GM23338 (cell line): ENCODE measurements at regions not wholly inside any gene's neighbourhood (a gene's known extent, or its start where the extent isn't known, plus 50 kb on each side); places are given as distances from the start of the nearest gene placed in this dataset.

Experiments
- CREB1 ChIP-seq: fragments of 250-450 bp; sonication (Bioruptor Pico); IDR thresholded peaks from 2 replicates; pipeline ENCODE4 v1.5.0; 2020; ENCODE audit warnings: low read depth, mild to moderate bottlenecking, moderate library complexity
- EZH2 ChIP-seq: fragments of 200-600 bp; sonication (generic); IDR thresholded peaks from one replicate; pipeline ENCODE4 v1.8.0; 2017; ENCODE audit warnings: antibody characterized with exemption, mild to moderate bottlenecking, low read depth; ENCODE audit not compliant: unreplicated experiment
- EZH2phosphoT487 ChIP-seq: fragments of 200-600 bp; sonication (generic); IDR thresholded peaks from one replicate; pipeline ENCODE4 v1.8.1; 2018; ENCODE audit warnings: antibody characterized with exemption; ENCODE audit not compliant: unreplicated experiment
- JUNB ChIP-seq: IDR thresholded peaks from one replicate; pipeline ENCODE4 v1.6.1; 2016; ENCODE audit warnings: antibody characterized with exemption; ENCODE audit not compliant: unreplicated experiment
- POLR2AphosphoS5 ChIP-seq: IDR thresholded peaks from 2 replicates; pipeline ENCODE4 v1.6.1; 2016; ENCODE audit warnings: antibody characterized with exemption, low read depth
- REST ChIP-seq: IDR thresholded peaks from one replicate; pipeline ENCODE4 v1.6.1; 2018; ENCODE audit warnings: antibody characterized with exemption; ENCODE audit not compliant: unreplicated experiment
- STAT1 ChIP-seq: IDR thresholded peaks from one replicate; pipeline ENCODE4 v1.6.1; 2016; ENCODE audit warnings: antibody characterized with exemption; ENCODE audit not compliant: unreplicated experiment
- ZNF114 ChIP-seq: fragments of 250-450 bp; sonication (Bioruptor Pico); IDR thresholded peaks from 2 replicates; pipeline ENCODE4 v1.5.0; 2020; ENCODE audit warnings: mild to moderate bottlenecking, moderate library complexity
- ZNF462 ChIP-seq: fragments of 250-450 bp; sonication (Bioruptor Pico); IDR thresholded peaks from 2 replicates; pipeline ENCODE4 v1.5.0; 2020; ENCODE audit warnings: mild to moderate bottlenecking, moderate library complexity
- TF ChIP-seq, protein P1 (sequence below), 2 experiments: fragments of 200-600 bp in 1 of 2; sonication (generic) in 1 of 2; conservative IDR thresholded peaks; 2 replicates each; pipeline versions ENCODE4 v1.5.1 to v1.6.1; 2016 to 2017; ENCODE audit warnings: antibody characterized with exemption in 2 of 2, low read depth in 2 of 2, mild to moderate bottlenecking in 2 of 2, moderate library complexity in 1 of 2
- TF ChIP-seq, protein P2 (sequence below): IDR thresholded peaks from 2 replicates; pipeline ENCODE4 v1.6.1; 2016; ENCODE audit warnings: antibody characterized with exemption

- TF ChIP-seq EZH2phosphoT487 (no peak), STAT1 (no peak), REST (no peak), EZH2 (no peak), JUNB (no peak), POLR2AphosphoS5 (no peak), CREB1 (CRISPR knock-in tag) (no peak), ZNF114 (CRISPR knock-in tag) (no peak), ZNF462 (CRISPR knock-in tag) (no peak)
- TF ChIP-seq, protein P1, sequence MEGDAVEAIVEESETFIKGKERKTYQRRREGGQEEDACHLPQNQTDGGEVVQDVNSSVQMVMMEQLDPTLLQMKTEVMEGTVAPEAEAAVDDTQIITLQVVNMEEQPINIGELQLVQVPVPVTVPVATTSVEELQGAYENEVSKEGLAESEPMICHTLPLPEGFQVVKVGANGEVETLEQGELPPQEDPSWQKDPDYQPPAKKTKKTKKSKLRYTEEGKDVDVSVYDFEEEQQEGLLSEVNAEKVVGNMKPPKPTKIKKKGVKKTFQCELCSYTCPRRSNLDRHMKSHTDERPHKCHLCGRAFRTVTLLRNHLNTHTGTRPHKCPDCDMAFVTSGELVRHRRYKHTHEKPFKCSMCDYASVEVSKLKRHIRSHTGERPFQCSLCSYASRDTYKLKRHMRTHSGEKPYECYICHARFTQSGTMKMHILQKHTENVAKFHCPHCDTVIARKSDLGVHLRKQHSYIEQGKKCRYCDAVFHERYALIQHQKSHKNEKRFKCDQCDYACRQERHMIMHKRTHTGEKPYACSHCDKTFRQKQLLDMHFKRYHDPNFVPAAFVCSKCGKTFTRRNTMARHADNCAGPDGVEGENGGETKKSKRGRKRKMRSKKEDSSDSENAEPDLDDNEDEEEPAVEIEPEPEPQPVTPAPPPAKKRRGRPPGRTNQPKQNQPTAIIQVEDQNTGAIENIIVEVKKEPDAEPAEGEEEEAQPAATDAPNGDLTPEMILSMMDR (conservative IDR thresholded peaks at IDR 0.05; ENCODE audit: low read depth in 2 of 2): no peak
- TF ChIP-seq, protein P2, sequence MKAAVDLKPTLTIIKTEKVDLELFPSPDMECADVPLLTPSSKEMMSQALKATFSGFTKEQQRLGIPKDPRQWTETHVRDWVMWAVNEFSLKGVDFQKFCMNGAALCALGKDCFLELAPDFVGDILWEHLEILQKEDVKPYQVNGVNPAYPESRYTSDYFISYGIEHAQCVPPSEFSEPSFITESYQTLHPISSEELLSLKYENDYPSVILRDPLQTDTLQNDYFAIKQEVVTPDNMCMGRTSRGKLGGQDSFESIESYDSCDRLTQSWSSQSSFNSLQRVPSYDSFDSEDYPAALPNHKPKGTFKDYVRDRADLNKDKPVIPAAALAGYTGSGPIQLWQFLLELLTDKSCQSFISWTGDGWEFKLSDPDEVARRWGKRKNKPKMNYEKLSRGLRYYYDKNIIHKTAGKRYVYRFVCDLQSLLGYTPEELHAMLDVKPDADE: no peak
These were observed 160.7 kb downstream of the TFCP2L1 start for GRCh38 chr2:121124330-121124729.
